Esophagus mucosa (tissue), 1 donor: ENCODE measurements at regions not wholly inside any gene's neighbourhood (a gene's known extent, or its start where the extent isn't known, plus 50 kb on each side); places are given as distances from the start of the nearest gene placed in this dataset.

ENCODE experiments used
- ATAC-seq: fragments of 200-7000 bp; cut with Tn5 transposase; one replicate; pipeline ENCODE4 v1.9.1; 2020
- donor health status: DM: yes; HTN: yes; CAD: no.

DNA sequence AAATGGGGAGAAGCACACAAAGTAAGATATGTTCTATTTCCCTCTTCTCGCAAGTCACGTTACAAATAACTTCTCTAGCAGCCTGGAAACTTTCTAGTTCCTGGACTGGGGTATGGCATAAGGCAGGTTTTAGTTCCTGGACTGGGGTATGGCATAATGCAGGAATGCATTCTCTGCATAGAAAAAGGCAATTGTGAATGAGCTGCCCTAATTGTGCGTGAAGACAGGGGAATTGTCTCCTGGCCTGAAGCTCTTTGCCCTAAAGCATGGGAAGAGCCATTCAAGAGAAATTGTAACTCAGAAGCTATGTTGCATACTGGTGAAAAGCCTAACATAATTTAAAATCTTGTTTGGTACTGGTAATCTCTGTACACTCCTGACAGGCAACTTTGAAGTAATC lies 54.3 kb upstream of the CBLB start:
- ATAC-seq = no peak

DNA sequence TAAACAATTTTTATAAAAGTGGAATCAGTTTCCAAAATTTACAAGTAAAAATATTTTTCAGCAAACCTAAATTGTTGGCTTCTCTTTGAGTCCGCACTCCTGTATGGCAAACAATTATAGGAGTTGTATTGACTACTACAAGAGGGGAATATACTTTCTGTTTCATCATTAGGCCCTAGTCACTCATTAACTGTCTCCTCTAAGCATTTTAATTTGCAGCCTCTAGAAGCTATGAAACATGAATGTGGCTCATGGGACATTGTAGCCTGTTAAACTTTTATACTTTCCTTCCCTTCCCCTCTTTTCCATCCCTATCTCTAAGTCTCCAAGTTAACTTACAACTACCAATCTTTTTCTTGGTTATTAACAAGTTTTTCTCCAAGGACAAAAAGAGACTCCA lies 58.9 kb upstream of the CBLB start:
- ATAC-seq = no peak

DNA sequence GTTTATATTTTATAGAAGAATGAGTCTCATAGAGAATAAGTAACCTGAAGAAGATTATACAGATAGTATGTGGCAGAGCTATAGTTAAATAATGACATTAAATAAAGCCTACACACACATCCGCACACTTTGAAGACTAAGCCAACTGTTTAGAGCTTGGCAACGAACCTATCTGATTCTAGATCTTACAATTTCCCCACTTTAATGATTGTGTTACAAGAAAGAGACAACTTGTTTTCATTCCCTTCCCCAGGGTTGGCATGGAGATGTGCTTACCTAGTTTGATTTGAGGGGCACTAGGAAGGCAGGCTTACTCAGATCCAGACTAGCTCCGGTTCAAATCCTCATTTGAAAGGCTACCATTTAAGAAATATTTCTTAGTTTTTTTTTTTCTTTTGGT lies 61.9 kb upstream of the CBLB start:
- no peak for ATAC-seq

DNA sequence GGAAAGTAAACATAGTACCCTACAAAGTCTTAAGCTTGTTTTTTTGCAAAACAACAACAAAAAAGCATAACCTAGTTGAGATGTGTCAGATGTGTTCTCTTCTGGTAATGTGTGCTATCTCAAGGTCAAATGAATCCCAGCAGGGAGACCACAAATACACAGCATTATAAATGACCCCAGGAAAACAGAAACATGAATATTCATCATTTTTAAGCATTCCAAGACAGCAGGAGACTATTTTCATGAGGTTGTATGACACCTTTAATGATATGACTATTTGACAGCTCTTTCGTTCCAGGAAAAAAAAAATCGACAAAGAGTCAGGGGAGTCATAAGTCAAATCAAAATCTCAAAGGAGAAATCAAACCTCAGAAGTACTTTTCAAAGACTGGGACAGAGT lies 62.7 kb upstream of the CBLB start:
- no peak for ATAC-seq

DNA sequence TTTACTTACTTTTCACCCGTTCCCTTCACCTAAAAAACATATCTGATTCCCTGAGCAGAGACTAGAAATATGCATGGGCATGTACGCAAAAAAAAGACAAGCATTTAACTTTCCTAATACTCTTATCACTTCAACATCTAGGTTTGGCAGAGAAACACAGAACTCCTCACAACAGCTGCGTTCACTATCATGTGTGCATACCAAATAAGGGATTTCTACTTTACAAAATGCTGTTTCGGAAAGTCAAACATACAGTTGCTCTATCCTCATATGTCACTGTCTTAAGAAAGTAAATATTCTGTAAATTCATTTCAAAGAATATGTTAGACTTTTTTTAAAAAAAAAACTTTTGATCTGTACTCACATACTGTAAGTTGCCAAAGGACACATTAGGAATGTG lies 65.1 kb upstream of the CBLB start:
- no peak for ATAC-seq

DNA sequence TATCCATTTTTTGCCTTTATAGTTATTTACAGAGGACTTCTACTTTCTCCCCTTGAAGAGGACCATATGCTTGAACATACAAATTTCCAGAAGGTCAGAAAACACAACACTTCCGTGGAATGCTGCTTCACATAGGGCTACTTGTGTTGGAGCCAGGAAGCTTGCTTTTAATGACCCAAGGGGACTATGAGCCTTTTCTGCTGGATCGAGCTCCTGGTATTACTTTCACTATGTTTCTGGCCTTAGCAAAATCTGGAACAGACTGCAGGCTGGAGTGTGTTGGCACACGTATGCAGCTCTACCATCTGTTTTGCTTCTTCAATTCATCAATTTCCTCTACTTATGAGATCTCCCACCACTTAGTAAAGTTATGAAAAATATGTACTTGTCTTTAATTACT lies 69.3 kb upstream of the CBLB start:
- no peak for ATAC-seq

DNA sequence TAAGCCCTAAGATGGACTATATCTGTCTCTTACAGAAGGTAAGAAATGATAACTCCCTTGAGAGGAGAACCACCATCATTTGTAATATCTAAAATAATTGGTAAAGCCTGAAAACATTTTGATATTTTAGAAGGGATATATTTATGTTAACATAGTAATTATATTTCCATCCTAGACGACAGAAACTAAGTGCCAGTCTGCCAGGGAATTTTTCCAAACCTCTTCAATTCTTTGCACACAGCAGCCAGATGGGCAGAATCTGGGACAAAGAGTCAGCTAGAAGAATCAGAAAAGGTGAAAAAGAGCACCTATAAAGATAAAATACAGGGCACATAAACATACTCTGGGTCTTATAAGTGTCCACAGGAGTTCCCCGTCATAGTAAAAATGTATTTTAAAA lies 70.0 kb upstream of the CBLB start:
- ATAC-seq = no peak

DNA sequence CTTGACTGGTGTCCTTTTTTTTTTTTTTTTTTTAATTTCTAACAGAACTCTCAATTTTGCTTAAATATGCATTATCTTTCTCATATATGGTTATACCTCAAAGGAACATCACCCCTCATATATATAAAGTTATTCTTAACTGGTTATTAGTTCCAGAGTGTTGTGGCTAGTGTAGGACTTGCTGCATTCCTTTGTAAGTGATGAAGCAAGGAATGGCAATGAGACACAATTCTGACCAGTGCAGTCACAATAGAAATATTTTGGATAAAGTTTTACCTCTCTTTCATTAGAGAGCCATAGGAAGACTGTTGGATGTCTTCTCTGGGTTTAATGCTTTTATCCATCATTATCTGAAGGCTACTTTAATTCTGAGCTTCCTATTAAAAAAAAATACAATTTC lies 75.5 kb upstream of the CBLB start:
- no peak for ATAC-seq

DNA sequence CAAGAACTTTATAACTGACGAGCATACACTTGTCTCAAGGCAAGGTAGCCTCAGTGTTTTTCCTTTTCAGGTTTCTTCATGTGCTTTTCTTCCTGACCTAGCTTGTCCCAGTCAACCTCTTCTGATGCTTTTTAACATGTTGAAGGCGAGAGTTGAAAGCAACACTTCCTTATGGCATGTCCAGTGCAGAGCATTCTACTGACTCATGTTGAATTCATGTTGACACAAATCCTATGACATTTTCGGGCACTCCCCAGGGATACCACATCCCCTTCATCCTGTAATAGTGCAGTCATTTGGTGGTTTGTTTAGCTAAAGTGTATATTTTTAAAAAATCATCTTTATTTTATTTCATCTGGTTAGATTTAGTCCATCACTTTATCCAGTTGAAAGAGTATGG lies 75.9 kb upstream of the CBLB start:
- ATAC-seq = peak; percentile 76

DNA sequence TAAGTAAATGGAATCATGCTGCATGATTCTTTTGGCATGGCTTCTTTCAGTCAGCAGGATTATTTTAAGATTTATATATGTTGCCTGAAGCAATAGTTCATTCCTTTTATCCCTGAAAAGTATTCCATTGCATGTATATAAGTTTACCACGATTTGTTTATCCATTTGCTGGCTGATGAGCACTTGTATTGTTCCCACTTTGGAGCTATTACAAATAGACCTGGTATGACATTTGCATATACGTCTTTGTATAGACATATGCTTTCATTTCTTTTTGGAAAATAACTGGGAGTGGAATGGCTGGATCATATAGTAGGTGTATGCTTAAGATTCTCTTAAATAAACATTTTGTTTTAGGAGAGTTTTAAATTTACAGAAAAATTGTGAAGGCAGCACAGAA lies 79.3 kb upstream of the CBLB start:
- no peak for ATAC-seq

DNA sequence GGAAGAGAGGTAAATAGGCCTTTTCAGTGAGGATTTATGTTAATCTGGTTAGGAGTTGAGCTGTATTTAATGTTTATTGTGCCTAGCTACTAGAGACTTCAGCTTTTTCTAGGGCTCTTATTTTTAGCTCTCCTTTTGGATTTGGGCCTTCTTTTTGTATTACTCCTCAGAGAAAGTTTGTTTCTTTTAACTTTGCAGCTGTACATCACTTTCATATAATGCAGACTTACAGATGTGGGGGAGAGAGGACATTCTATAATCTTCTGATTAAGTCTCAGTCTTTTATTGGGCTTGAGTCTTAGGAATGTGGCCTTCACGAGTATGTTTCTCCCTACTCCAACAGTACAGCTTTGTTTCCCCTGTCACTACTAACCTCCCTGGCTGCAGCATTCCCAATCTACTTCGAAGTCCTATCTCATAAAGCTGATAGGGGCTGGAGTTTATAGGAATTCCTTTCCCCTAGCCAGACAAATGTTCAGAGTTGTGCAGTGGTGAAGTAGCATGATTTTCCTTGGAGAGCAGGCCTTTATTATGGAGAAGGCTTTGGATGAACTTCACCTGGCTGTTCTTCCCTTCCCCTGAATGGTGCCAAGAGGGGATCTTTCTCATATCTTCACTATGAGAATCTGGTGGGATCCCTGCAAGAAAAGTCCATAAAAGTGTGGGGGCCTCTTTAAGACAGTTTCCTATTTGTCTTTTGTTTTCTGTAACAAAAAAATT lies 82.2 kb upstream of the CBLB start:
- no peak for ATAC-seq

DNA sequence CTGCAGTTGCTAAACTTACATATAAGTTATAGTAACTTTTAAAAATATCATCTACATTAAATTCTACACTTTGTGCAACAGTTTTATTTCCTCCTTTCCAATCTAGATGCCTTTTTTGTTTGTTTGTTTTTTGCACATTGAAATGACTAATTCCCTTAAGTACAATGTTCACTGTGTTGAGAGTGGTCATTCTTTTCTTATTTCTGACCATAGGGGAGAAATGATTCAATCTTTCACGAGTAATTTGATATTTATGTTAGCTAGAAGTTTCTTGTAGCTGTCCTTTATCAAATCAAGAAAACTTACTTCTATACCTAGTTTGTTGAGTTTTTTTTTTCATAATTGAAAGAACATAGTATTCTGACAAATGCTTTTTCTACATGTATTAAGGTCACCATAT lies 85.0 kb upstream of the CBLB start:
- no peak for ATAC-seq

DNA sequence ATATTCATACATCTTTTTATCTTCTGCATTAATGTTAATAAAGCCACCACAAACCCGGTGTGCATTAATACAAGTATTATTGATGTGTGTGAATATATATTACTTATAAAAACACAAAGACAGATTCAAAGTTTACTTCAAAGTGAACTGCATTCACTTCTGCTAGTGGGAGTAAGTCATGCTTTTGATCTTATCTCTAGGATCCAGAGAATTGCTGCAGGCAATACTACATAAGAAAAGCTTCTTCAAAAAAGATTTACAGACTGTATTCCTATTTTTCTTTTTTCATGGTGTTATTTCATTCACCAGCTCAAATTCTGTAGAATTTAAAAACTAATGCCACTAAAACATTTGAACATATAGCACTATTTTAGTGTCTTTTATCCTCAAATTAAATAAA lies 87.5 kb upstream of the CBLB start:
- ATAC-seq = no peak

DNA sequence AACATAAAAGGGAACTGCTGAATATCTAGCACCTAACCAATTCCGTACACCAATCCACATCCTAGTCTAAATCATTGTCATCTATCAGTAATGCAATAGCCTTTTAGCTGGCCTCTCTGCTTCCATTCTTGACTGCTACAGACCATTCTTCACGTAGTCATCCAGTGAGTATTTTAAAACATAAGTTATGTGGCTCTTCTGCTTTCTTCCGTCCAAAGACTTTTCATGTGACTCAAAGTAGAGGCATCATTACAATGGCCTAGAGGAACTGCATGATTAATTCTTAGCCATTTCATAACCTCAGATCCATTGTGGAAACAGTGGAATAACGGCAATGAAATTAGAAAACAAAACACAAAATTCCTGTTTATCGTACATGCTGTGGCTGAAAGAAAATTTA lies 88.9 kb upstream of the CBLB start:
- ATAC-seq = peak; percentile 69

DNA sequence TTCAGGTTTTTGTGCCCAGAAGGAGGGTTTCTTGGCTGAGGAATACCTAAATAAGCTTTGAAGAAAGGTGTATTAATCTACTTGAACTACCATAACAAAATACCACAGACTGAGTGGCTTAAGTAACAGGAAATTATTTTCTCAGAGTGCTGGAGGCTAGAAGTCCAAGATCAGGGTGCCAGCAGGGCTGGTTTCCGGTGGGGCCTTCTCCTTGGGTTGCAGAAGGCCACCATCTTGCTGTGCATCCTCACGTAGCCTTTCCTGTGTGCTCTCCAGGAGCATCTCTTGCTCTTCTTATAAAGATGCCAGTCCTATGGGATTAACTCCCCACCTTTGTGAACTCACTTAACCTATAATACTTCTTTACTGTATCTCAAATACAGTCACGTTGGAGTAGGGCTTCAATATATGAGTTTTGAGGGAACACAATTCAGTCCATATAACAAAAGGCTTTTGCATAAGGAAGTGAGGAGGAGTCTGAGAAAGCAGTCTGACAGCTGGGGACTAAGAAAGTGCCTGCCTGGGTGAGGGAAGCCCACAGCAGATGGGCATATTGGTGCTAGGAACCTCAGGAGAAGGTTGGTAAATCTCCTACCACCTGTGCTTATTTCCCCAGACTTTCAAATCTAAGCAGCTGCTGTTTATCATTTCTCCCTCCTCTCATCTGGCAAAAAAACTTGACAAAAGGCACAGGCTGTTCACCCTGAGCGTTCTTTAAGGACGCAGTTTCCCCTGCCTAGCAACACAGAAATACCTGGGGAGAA lies 89.6 kb upstream of the CBLB start:
- ATAC-seq = no peak

DNA sequence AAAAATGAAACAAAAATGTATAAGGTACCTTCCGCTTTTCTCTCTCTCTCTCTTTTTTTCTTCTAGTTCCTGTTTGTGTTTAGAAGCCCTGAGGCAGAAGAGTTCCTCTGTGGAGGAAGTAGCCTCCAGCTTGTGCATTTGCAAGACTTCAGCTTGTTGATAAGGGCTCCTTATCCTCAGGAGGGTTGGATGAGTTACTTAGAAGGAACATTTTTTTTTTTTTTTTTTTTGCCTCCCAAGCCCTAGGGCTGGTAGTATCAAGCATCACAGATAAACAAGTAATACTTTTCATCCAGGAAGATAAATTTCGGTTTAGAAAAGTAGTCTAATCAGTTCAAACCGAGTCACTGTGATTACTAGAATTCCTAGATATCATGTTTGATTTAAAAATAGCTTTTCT lies 91.0 kb upstream of the CBLB start:
- no peak for ATAC-seq

DNA sequence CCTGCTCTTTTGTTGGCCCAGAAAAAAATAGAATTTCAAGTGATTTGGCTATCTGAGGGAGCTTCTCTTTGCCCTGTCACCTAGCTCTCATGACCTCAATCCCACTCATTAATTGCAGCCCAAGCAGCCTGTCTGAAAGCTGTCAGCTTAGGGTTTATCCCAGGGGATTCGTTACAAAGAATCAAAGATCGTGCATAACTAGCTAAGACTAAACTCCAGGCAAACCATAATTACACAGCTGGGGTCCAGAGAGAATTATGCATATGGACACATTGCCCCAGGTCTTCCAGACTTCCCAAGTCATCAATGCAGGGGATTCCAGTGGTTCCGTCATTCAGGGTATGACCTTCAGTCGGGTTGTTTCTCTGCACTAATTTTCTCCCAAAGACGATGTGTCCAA lies 91.6 kb upstream of the CBLB start:
- ATAC-seq = no peak

DNA sequence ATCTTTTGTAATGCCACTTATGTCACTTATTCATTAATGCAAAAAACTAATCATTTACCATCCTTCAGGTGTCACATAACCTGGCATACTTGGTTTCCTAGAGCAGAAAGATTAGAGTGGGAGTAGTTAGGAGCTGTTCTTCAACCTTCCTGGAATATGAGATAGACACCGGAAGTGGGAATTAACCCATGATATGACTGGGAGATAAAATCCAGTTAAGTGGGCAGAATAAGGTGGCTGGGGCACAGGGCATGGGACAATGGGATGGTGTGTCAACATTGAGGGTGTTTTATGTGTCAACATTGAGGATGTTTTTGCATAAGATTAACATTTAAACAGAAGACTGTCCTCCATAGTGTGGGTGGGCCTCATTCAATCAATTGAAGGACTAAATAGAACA lies 94.3 kb upstream of the CBLB start:
- no peak for ATAC-seq

DNA sequence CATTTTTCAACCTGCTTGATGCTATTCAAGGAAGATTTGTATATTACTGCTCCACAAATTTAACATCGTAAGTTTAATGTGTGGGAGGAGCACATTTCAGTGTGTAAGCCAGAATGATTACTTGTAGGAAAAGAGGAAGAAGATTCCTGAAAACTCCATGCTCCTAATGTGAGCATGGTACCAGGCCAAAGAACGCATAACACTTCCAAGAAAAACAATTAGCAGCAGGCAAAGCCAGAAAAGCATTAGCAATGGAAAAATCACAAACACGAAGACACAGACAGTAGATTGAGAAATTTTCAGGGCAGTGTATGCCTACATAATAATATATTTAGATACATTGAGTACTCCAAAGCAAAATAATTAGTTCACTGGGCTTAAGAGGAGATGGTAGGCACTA lies 96.6 kb upstream of the CBLB start:
- no peak for ATAC-seq

DNA sequence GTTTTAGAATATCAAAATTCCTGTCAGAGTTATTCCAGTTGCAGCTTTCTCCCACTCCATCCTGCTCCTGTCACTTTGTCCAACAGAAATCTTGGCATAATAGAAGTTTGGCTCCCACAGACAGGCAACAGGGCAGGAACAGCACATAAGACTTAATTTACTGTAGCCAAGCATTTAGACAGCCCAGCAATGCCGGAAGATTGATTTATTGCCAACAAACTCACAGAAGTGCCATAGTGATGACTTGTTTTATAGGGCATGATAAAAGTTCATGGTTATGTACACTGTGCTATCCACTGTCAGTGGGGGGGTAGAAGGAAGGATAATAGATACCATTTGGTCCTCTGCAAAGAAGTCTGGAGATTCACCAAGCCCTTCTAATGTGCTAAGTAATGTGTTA lies 98.3 kb upstream of the CBLB start:
- no peak for ATAC-seq

DNA sequence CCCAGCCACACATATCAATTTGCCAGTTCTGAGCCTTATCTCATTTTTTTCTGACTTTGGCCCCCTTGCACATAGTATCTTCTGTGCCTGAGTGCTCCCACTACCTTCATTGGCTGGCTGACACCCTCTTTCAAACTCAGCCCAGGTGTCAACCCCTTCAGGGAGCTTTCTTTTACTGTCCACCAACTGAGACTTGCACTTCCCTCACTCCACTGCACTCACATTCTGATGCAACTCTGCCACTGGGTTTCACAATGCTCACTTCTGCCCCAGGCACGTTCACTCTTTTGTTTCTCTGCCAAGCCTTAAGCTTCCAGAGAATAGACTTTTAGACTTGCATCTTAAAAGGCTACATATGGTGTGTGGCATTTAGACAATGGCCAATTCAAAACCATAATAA lies 101.5 kb upstream of the CBLB start:
- peak; percentile 97 for ATAC-seq

DNA sequence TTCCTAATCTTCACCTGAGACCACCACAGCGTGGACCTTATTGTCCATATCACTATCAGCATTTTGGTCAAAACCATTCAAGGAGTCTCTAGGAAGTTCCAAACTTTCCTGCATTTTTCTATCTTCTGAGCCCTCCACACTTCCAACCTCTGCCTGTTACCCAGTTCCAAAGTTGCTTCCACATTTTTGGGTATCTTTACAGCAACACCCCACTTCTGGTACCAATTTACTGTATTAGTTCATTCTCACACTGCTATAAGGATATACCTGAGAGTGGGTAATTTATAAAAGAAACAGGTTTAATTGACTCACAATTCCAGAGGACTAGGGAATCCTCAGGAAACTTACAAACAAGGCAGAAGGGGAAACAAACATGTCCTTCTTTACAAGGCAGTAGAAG lies 103.3 kb upstream of the CBLB start:
- no peak for ATAC-seq

DNA sequence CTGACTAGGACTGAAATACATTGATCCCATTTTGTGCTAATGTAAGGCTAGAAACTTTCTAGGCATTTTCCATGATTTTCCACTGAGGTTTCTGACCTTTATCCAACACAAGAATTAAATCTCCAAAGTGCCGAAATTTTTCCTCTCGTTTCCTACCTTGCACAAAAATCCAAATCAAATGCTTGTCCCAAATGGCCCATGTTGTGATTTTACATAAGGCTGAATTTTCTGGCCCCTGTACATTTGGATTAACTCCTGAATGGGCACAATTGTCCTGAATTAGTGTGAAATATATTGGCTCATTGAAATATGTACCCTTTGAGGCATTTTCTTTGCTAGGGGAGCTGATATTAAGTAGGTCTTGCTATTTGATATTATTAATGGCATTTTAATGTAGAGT lies 105.6 kb upstream of the CBLB start:
- ATAC-seq = no peak

DNA sequence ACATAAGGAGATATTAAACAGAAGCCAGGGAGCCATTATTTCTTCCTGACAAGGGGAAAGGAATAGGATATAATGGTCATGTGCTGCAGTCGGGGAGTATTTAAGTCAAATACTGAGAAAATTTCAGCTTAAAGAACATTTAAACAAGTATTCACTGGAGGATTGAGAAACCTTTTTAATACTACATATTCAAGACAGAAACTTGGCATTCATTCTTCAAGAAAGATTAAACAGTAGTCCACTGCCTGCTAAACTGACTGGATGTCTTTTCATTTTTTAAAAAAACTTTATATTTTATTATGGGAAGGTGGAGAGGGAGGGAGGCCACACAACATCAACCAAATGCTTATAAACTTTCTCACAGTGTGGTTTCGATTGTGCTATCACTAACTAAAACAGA lies 107.4 kb upstream of the CBLB start:
- ATAC-seq = no peak

DNA sequence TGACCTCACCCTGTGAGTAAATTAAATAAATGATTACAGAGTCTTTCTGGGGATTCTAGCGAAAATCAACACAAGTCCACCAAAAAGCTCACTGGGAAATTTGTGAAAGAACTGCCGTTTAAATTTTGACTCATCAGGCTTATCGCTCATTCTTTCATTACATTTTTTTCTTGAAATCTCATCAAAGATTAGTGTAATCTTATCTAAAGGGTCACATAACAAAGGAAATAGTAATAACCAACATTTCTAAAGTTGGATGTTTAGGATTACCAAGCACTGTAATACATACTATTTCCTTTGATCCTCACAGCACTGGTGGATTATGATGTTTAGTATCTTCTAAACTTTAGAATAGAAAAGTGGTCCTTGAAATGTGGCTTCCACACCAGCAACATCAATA lies 111.1 kb upstream of the CBLB start:
- ATAC-seq = no peak
